Ovary (tissue), 7 donors: ENCODE measurements at regions not wholly inside any gene's neighbourhood (a gene's known extent, or its start where the extent isn't known, plus 50 kb on each side); places are given as distances from the start of the nearest gene placed in this dataset.

Experiments used
- DNase-seq, 5 donors: peaks; one replicate each; pipeline ENCODE4 v3.0.0-alpha.2; 2019 to 2020
- H3K27ac ChIP-seq, 2 donors: fragments of 200-600 bp; one replicate each; pipeline versions ENCODE4 v1.5.1 to v1.8.0; 2019 to 2022
- H3K27me3 ChIP-seq: fragments of 200-600 bp; one replicate; pipeline ENCODE4 v1.8.0; 2022
- H3K36me3 ChIP-seq: fragments of 200-600 bp; sonication (generic); one replicate; pipeline ENCODE4 v1.5.1; 2019
- H3K4me1 ChIP-seq: one replicate; pipeline ENCODE4 v1.8.1; 2013; ENCODE audit warnings: mild to moderate bottlenecking, moderate library complexity; ENCODE audit not compliant: insufficient read depth
- H3K4me3 ChIP-seq: fragments of 200-600 bp; sonication (generic); one replicate; pipeline ENCODE4 v1.5.1; 2017
- H3K9me3 ChIP-seq, 2 donors: fragments of 200-600 bp in 1 of 2; sonication (generic) in 1 of 2; one replicate each; pipeline versions ENCODE4 v1.5.1 to v1.8.1; 2013 to 2019; ENCODE audit warnings: mild to moderate bottlenecking in 1 of 2, moderate library complexity in 1 of 2
- CTCF ChIP-seq, 3 donors: fragments of 450-650 bp in 2 of 3; fragments of 200-600 bp in 1 of 3; IDR thresholded peaks; one replicate each; pipeline versions ENCODE4 v1.5.1 to v1.8.0; 2016 to 2022; ENCODE audit warnings: antibody characterized with exemption in 3 of 3, mild to moderate bottlenecking in 1 of 3
- EP300 ChIP-seq: sonication (generic); formaldehyde crosslinking; IDR thresholded peaks from one replicate; pipeline ENCODE4 v1.6.1; 2017; ENCODE audit warnings: antibody characterized with exemption
- POLR2A ChIP-seq: fragments of 450-650 bp; IDR thresholded peaks from one replicate; pipeline ENCODE4 v1.6.1; 2017; ENCODE audit warnings: antibody characterized with exemption, mild to moderate bottlenecking, moderate library complexity
- WGBS, 3 donors: extraction: QIAGEN DNeasy Blood & Tissue Kit in 1 of 3; methylation state at CpG; one replicate each; pipeline versions ENCODE4 v1.1.5 to v1.1.7; 2013 to 2017; 5-methylcytosine and 5-hydroxymethylcytosine counted together
- intact Hi-C, 4 donors: fragments of 100-400 bp; cut with DNase I; formaldehyde crosslinking; loops; one replicate each; pipeline versions ENCODE4 v1.11.0 to v1.15.1; 2022 to 2023
- donor health status: DM: no; HTN: no; CAD: no; lungs with moderate emphysema.
- donor health status: DM: no; HTN: no; CAD: no.
- donor health status: Bipolar disorder and iron deficiency.
- donor health status: DM: no; HTN: no; CAD: no.
- donor health status: DM: yes; HTN: yes; CAD: no.

- H3K27me3 ChIP-seq: no peaks in the 10 kb centered on the region
- no peak overlapping the region for H3K27ac ChIP-seq
- 85 to 88% (median 85%) methylated on average over 9 of the region's 9 CpGs for WGBS, 3 donors
- TF ChIP-seq CTCF (IDR thresholded peaks at IDR 0.05) (no peak), POLR2A (no peak), EP300 (no peak)
- DNase-seq: no peak
- H3K4me3 ChIP-seq: no peak overlapping the region
- no peaks in the 10 kb centered on the region for H3K4me1 ChIP-seq
- no peaks in the 10 kb centered on the region for H3K36me3 ChIP-seq
- no peaks in the 10 kb centered on the region for H3K9me3 ChIP-seq
- intact Hi-C loops: no loop called here
These were observed 420.0 kb downstream of the GADD45G start for GRCh38 chr9:90024823-90025222.

GRCh38 chr9:90025816-90026215, 421.0 kb downstream of the GADD45G start:
- no peaks in the 10 kb centered on the region for H3K36me3 ChIP-seq
- TF ChIP-seq CTCF (IDR thresholded peaks at IDR 0.05): no peak
- TF ChIP-seq EP300: no peak
- no peak for TF ChIP-seq POLR2A
- DNase-seq: no peak
- whole genome bisulfite sequencing, 3 donors: 48 to 60% (median 49%) methylated on average over 3 of the region's 3 CpGs
- H3K27me3 ChIP-seq: no peaks in the 10 kb centered on the region
- H3K9me3 ChIP-seq: no peaks in the 10 kb centered on the region
- intact Hi-C loops: no loop called here
- no peak overlapping the region for H3K27ac ChIP-seq
- H3K4me3 ChIP-seq: no peak overlapping the region
- no peaks in the 10 kb centered on the region for H3K4me1 ChIP-seq

- TF ChIP-seq CTCF (IDR thresholded peaks at IDR 0.05) (no peak), POLR2A (no peak), EP300 (no peak)
- no peak for DNase-seq
- whole genome bisulfite sequencing, 3 donors: 90 to 100% (median 95%) methylated on average over 1 of the region's 1 CpG
These were observed 422.5 kb downstream of the GADD45G start for GRCh38 chr9:90027296-90027790.

GRCh38 chr9:90029386-90029785, 424.6 kb downstream of the GADD45G start:
- Histone ChIP-seq H3K4me3 (no peak overlapping the region), H3K4me1 (no peaks in the 10 kb centered on the region), H3K36me3 (no peaks in the 10 kb centered on the region), H3K9me3 (no peaks in the 10 kb centered on the region), H3K27ac (no peak overlapping the region), H3K27me3 (no peaks in the 10 kb centered on the region)
- no peak for DNase-seq
- WGBS, 3 donors: 60 to 92% (median 69%) methylated on average over 1 of the region's 1 CpG
- TF ChIP-seq EP300 (no peak), POLR2A (no peak), CTCF (IDR thresholded peaks at IDR 0.05) (no peak)
- intact Hi-C loops: no loop called here

More at GRCh38 chr9:90027296-90027790, 422.5 kb downstream of the GADD45G start:
- intact Hi-C loops: no loop called here
- Histone ChIP-seq H3K9me3 (no peaks in the 10 kb centered on the region), H3K4me3 (no peak overlapping the region), H3K36me3 (no peaks in the 10 kb centered on the region), H3K4me1 (no peaks in the 10 kb centered on the region), H3K27me3 (no peaks in the 10 kb centered on the region), H3K27ac (no peak overlapping the region)
